ENCODE measurements at regions not wholly inside any gene's neighbourhood (a gene's known extent, or its start where the extent isn't known, plus 50 kb on each side); places are given as distances from the start of the nearest gene placed in this dataset.

GRCh38 chr13:47076500-47076899 is 179.6 kb upstream of the HTR2A start:
- TF ChIP-seq MAX (IDR thresholded peaks at IDR 0.05) (no peak), CHD2 (IDR thresholded peaks at IDR 0.05; ENCODE audit: low read depth, low read length) (no peak), MNT (IDR thresholded peaks at IDR 0.05) (no peak), ATF2 (CRISPR knock-in tag; IDR thresholded peaks at IDR 0.05) (no peak), IRF2 (CRISPR knock-in tag; IDR thresholded peaks at IDR 0.05) (no peak), EP300 (IDR thresholded peaks at IDR 0.05; ENCODE audit: low read depth in 2 of 2, low read length in 2 of 2) (no peak), EP300 (CRISPR knock-in tag; IDR thresholded peaks at IDR 0.05; ENCODE audit: borderline replicate concordance) (no peak), PRPF4 (IDR thresholded peaks at IDR 0.05; ENCODE audit: low read depth, low read length, poor library complexity, severe bottlenecking) (no peak), NR1H2 (CRISPR knock-in tag; IDR thresholded peaks at IDR 0.05; ENCODE audit: borderline replicate concordance, low read depth) (no peak)

Measured in HepG2 (cell line).